Stromal cell of bone marrow (primary cell): ENCODE measurements at regions not wholly inside any gene's neighbourhood (a gene's known extent, or its start where the extent isn't known, plus 50 kb on each side); places are given as distances from the start of the nearest gene placed in this dataset.

Source experiments
- DNase-seq: peaks from one replicate; pipeline ENCODE4 v3.0.0-alpha.2; 2012; ENCODE audit warnings: low read depth

GRCh38 chr19:34305221-34306083 is 51.1 kb downstream of the GARRE1 start:
- DNase-seq = no peak

- no peak for DNase-seq
Measured at GRCh38 chr19:34306213-34306661, 51.9 kb downstream of the GARRE1 start.

- DNase-seq = no peak
Measured at GRCh38 chr19:34306824-34307223, 52.5 kb downstream of the GARRE1 start.

GRCh38 chr19:34308381-34309367 is 54.3 kb downstream of the GARRE1 start:
- no peak for DNase-seq

- no peak for DNase-seq
Measured at GRCh38 chr19:34309368-34310138, 55.2 kb downstream of the GARRE1 start.

GRCh38 chr19:34310494-34310981 is 54.5 kb upstream of the GPI start:
- DNase-seq = no peak

GRCh38 chr19:34313188-34313587 is 51.8 kb upstream of the GPI start:
- DNase-seq = peak; percentile 35

GRCh38 chr19:34314437-34315313 is 50.3 kb upstream of the GPI start:
- no peak for DNase-seq
